BJ (cell line): ENCODE measurements at regions not wholly inside any gene's neighbourhood (a gene's known extent, or its start where the extent isn't known, plus 50 kb on each side); places are given as distances from the start of the nearest gene placed in this dataset.

ENCODE experiments used
- CTCF ChIA-PET: fragments of 350-600 bp; formaldehyde crosslinking; extraction: SDS; loops from one replicate; lab custom pipeline; 2021; ENCODE audit warnings: antibody characterized with exemption, inconsistent platforms; lab: Yijun Ruan, JAX
- POLR2A ChIA-PET: fragments of 300-600 bp; sonication (Branson Sonifier 250); formaldehyde crosslinking; extraction: SDS; loops from one replicate; lab custom pipeline; 2021; ENCODE audit warnings: antibody characterized with exemption; lab: Charles Lee
- DNase-seq: peaks from one replicate; pipeline ENCODE4 v3.0.0-alpha.2; 2011; ENCODE audit warnings: low read depth
- H3K27me3 ChIP-seq: 2 replicates; pipeline ENCODE4 v1.6.0; 2011; ENCODE audit warnings: low read length; ENCODE audit not compliant: control insufficient read depth, insufficient read depth
- H3K36me3 ChIP-seq: 2 replicates; pipeline ENCODE4 v1.5.1; 2011; ENCODE audit warnings: low read length; ENCODE audit not compliant: control insufficient read depth, insufficient read depth
- H3K4me3 ChIP-seq: 2 replicates; pipeline ENCODE4 v1.5.1; 2011; ENCODE audit warnings: low read depth, mild to moderate bottlenecking, control low read depth, low read length
- TF ChIP-seq, protein P1 (sequence below): IDR thresholded peaks from 2 replicates; pipeline ENCODE4 v1.5.1; 2011; ENCODE audit warnings: low read depth, mild to moderate bottlenecking, control low read depth, inconsistent platforms, low read length, moderate library complexity; ENCODE audit not compliant: insufficient read depth

DNA sequence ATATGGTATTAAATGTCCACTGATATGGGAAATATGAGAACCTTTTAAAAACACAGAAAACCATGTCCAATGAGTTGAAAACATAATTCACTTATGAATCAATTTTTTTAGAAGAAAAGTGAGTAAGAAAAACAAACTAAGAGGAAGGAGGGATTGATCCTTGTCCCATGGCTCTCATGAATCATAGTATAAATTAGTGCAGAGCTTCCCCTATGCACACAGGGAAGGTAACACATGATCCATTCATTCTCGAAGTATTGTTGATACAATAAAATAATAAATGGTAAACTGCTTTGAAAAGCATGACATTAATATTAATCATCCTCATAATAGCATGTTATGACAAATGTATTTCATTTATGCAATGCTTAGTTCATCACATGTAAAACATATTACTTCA, 872.0 kb upstream of the CNTNAP5 start:
- Histone ChIP-seq H3K36me3 (no peaks in the 10 kb centered on the region), H3K4me3 (no peak overlapping the region), H3K27me3 (no peaks in the 10 kb centered on the region)
- ChIA-PET CTCF (no interaction called here), POLR2A (no interaction called here)
- DNase-seq: no peak
- TF ChIP-seq, protein P1, sequence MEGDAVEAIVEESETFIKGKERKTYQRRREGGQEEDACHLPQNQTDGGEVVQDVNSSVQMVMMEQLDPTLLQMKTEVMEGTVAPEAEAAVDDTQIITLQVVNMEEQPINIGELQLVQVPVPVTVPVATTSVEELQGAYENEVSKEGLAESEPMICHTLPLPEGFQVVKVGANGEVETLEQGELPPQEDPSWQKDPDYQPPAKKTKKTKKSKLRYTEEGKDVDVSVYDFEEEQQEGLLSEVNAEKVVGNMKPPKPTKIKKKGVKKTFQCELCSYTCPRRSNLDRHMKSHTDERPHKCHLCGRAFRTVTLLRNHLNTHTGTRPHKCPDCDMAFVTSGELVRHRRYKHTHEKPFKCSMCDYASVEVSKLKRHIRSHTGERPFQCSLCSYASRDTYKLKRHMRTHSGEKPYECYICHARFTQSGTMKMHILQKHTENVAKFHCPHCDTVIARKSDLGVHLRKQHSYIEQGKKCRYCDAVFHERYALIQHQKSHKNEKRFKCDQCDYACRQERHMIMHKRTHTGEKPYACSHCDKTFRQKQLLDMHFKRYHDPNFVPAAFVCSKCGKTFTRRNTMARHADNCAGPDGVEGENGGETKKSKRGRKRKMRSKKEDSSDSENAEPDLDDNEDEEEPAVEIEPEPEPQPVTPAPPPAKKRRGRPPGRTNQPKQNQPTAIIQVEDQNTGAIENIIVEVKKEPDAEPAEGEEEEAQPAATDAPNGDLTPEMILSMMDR: no peak

DNA sequence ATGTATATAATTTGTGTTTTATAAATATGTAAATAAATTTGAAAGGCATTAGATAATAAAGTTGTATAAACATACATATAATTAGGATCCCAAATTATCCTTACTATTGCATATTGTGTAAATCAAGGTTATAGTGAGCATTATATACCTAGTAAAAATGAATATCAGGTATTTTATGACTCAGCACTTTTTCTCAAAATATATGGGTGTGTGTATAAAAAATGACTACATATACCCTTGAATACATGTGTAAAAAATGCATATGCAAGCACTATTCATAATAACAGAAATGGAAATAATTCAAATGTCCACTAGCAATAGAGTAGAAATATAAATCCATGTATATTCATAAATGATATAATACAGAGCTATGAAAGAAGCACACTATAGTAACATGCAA, 870.9 kb upstream of the CNTNAP5 start:
- Histone ChIP-seq H3K27me3 (no peaks in the 10 kb centered on the region), H3K36me3 (no peaks in the 10 kb centered on the region), H3K4me3 (no peak overlapping the region)
- ChIA-PET POLR2A (no interaction called here), CTCF (no interaction called here)
- no peak for DNase-seq
- TF ChIP-seq, protein P1: no peak

DNA sequence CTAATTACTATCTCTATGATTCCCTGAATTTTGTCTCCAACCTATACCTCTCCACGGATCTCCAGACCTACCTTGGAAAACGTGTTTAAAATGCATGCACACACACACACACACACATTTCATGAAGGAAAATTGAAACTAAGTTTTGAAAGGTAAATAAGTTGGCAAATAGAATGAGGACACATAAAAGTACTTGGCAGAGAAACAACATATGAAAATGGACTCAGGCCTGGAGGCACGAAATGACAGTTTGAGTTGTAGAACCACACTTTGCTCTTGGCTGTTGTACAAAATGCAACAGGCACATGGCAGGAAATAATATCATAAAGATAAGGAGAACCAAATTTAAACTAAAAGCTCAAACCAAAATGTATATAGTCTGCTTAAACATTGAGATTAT, 868.1 kb upstream of the CNTNAP5 start:
- no peaks in the 10 kb centered on the region for H3K27me3 ChIP-seq
- H3K4me3 ChIP-seq: no peak overlapping the region
- TF ChIP-seq, protein P1: no peak
- H3K36me3 ChIP-seq: no peaks in the 10 kb centered on the region
- ChIA-PET POLR2A (no interaction called here), CTCF (no interaction called here)
- no peak for DNase-seq

DNA sequence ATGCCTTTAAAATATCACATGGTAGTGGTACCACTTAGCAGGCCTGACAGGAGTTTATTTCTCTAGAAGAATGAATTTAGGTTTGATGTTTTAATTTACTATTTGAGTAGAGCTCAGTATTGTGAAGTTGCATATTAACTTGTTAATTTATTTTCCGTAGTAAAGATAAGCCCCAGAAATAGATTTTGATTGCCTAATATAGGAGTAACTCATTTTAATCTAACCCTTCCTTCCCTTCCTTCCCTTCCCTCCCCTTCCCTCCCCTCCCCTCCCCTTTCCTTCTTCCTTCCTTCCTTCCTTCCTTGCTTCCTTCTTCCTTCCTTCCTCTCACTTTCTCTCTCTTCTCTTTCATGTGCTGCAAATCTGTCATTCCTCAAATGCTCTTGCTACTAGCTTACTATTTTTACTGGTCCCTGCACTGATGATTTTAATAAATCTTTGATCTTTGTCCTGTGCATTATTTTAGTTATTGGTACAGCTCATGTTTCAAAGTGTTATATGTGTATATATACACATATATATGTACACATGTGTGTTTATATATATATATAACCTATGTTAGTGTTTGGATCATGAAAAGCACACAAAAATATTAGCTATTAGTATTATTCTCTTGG, 862.6 kb upstream of the CNTNAP5 start:
- TF ChIP-seq, protein P1: no peak
- POLR2A ChIA-PET: no interaction called here
- Histone ChIP-seq H3K4me3 (no peak overlapping the region), H3K36me3 (no peaks in the 10 kb centered on the region), H3K27me3 (no peaks in the 10 kb centered on the region)
- CTCF ChIA-PET: interaction anchor here (0.6 kb wide), 1 partner anchor 362 kb away, joined by 3 read pairs; no protein-coding TSS in a partner anchor
- DNase-seq: no peak

DNA sequence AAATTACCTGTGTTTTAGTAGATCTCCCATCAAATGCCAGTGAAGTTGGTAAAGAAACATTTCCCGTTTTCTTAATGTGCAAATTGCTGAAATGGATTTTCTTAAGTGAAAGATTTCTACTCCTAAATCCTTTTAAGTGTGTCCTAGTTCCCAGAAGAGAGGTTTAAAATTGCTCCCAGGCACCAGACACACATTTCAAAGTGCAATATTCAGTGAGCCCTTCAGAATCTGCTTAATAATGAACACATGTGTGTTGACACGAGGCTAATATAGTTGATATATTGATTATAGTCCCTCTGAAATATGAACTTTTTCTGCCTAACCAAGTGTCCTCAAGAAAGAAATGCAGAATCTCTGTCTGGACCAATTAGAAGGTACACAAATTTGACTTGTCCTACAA, 861.7 kb upstream of the CNTNAP5 start:
- ChIA-PET POLR2A (no interaction called here), CTCF (no interaction called here)
- Histone ChIP-seq H3K36me3 (no peaks in the 10 kb centered on the region), H3K27me3 (no peaks in the 10 kb centered on the region), H3K4me3 (no peak overlapping the region)
- no peak for DNase-seq
- TF ChIP-seq, protein P1: no peak
